HG02623 (cell line): ENCODE measurements at regions not wholly inside any gene's neighbourhood (a gene's known extent, or its start where the extent isn't known, plus 50 kb on each side); places are given as distances from the start of the nearest gene placed in this dataset.

ENCODE experiments used
- ATAC-seq: cut with Tn5 transposase; IDR thresholded peaks from one replicate; pipeline ENCODE4 v1.9.1; 2021; ENCODE audit warnings: moderate library complexity; ENCODE audit not compliant: unreplicated experiment

DNA sequence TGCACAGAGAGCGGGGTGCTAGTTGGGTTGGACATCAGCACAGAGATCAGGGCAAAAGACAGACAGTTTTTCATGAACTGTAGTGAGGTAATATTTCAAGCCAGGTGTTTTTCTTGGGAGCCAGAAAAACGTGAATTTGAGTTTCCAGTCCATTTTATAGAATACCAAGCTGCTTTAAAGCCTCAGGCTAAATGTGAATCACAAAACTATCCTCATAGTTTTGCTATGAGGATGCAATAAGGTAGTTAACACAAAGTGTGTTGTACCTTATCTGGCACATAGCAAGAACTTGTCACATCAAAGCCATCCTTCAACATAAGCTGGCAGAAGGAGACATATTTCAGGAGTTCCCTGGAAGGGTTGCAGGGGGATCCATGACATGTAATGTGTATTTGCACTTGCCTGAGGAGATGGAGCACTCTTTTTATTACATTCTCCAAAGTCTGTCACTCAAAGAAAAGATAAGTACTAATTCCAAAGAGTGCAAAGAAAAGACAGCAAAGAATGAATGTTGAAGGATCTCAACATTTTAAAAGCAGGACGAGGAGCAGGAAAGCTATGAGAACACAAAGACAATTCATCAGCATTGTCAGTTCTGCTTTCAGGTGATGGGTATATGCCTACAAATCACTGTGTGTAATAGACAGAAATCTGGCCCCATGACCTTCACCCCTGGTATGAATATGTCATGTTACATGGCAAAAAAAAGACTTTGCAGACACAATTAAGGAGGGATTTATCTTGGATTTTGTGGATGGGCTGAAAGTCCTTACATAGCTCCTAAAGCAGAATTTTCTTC, 1046.4 kb downstream of the NTRK3 start:
- no peak for ATAC-seq

DNA sequence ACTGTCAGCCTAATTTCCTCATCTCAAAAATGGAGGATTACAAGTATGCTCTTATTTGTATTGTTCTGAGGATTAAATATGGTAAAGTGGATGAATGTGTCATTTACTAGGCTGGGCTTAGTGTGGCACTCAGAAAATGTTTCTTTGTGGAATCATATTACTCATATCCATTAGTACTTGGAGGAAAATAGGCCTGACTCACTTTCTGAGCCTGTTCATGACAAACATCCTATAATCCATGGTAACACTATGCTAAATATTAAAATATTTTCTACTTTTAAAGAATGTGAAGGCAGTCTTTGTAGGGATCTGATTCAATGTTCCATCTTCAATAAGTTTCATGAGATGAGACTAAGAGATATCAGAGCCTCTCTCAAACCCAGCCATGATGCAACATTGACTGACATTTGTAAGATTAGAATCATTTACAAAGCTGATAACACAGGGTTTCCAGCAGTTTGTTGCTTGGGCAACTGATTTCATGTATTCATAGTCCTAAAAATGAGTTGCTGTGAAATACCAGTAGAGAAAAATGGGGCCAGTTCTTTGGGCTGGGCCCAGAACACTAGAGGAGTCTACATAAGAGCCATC, 1048.5 kb downstream of the NTRK3 start:
- ATAC-seq = no peak

GRCh38 chr15:87207251-87207650, 1049.3 kb downstream of the NTRK3 start:
- no peak for ATAC-seq

GRCh38 chr15:87201986-87202385, 1054.6 kb downstream of the NTRK3 start:
- no peak for ATAC-seq

- no peak for ATAC-seq
These were observed 1056.4 kb downstream of the NTRK3 start for GRCh38 chr15:87200149-87200548.

- no peak for ATAC-seq
These were observed 1058.6 kb downstream of the NTRK3 start for GRCh38 chr15:87197981-87198380.

- ATAC-seq = no peak
These were observed 1060.0 kb downstream of the NTRK3 start for GRCh38 chr15:87196498-87196897.

DNA sequence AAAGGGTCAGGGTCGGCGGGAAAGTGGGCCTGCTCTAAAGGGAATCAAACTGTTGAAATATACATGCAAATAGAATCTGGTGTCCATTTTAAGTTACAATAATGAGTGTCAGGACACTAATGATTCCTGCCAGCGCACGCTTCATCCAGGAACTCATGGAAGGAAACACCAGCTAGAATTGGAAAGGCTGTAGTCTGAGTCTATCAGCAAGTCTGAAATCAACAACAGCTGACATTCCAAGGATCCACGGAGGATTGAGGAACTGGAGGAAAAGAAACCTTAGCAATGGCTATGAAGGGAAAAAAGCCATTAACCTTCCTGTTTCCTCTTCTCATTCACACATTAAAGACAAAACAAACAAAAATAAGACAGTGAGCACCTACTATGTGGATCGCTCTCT, 1063.1 kb downstream of the NTRK3 start:
- no peak for ATAC-seq

- ATAC-seq = no peak
These were observed 1088.0 kb downstream of the AGBL1 start for GRCh38 chr15:87167706-87168105.

GRCh38 chr15:87167055-87167454, 1087.4 kb downstream of the AGBL1 start:
- no peak for ATAC-seq

DNA sequence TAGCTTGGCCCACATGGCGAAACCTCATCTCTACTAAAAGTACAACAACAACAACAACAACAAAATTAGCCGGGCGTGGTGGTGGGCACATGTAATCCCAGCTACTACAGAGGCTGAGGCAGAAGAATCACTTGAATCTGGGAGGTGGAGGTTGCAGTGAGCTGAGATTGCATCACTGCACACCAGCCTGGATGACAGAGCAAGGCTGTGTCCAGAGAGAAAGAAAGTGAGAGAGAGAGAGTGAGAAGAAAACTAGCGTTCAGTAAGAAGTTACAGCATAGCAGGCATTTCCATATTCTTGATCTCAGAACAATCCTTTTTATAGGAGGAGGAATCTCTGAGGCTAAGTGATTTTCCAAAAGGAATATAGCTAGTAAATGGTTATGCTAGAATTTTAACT, 1076.1 kb downstream of the AGBL1 start:
- ATAC-seq = no peak

- ATAC-seq = no peak
These were observed 1075.1 kb downstream of the AGBL1 start for GRCh38 chr15:87154761-87155160.

DNA sequence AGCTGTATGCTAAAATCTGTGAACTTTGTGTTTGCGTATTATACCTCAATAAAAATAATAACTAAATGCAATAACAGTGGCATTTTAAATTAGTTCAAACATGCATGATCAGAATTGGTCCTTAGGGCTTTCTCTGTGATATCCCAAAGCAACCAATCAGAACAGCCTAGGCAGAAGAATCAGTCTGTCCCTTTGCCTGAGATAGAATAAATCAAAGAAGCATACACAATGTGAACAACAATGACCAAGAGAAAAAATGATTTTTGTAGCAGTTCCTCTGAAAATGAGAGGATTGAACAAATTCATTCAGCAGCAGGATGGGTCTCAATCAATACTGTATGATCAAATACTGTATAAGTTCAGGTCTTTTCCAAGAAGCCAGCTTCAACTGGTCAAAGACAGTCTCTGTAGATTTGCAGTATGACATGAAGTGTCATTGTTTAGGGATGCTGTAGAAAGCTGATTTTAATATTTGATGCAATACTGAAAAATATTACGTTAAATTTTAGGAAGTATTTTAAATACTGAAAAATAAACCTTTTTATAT, 1071.6 kb downstream of the AGBL1 start:
- ATAC-seq = no peak

GRCh38 chr15:87145696-87146095, 1066.0 kb downstream of the AGBL1 start:
- no peak for ATAC-seq

DNA sequence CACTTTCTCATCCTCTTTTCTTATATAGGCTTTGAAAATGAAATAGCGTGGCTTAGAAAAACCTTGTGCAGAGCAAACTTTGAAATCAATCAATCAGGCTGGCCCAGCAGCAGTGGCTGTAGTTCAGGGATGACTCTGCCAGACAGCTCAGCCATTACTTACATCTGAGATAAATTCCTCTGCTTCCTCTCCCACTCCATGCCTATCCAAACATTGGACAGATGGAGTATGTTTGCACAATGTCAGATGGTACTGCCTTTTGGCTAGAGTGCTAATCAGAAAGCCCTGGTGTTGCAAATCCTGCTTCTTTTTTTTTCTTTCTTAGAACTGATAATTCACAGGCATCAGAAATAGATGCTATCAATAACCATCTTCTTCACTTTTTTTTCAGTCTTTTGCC, 1065.1 kb downstream of the AGBL1 start:
- ATAC-seq = no peak

DNA sequence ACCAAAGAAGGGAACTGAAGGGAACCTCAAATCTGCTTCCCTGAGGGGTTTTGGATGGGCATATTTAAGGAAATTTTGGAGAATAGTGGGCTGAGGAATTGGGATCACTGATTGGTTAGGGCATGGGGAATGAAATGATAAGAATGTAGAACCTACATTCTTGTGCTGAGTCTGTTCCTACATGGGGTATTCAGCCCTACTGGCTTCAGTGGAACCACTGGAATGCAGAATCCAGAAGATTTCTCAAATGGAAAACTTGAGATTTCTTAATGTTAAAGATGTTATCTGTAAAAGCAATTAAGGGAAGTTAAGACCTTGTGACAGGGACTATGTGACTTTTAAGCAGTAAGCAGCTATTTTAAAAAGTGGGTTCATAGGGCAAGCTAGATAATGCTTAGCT, 1062.4 kb downstream of the AGBL1 start:
- ATAC-seq = no peak

DNA sequence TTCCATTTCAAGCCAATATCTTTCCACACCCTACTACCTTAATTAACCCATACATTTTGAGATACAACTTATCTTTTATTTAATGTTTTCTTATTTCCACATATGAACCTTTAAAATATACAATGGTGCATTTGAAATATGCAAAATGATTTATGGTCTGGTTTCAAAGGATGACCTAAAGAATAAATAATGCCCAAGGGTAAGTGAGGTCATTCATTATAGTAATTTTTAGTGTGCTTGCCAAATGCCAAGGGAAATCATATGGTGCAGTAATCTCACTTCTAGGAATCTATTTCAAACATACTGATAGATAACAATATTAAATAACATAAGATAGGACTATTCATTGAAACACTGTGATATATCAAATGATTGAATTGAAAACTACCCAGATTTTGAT, 1055.4 kb downstream of the AGBL1 start:
- no peak for ATAC-seq

GRCh38 chr15:87133704-87134103, 1054.0 kb downstream of the AGBL1 start:
- ATAC-seq = no peak

DNA sequence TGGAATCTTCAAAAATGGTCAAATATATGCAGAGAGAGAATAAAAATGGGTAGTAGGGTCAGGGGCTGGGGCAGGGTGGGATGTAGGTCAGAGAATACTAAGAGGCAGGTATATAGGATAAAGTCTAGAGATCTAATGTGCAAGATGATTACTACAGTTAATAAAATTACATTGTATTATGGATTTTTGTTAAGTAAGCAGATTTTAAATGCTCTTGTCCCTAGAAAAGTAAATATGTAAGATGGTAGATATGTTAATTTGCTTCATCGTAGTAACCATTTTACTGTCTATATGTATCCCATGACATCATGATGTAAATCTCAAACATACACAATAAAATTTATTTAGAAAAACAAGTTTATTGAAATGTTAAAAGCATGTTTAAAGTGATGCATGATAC, 1051.4 kb downstream of the AGBL1 start:
- no peak for ATAC-seq

GRCh38 chr15:87129916-87130315, 1050.2 kb downstream of the AGBL1 start:
- ATAC-seq = no peak

DNA sequence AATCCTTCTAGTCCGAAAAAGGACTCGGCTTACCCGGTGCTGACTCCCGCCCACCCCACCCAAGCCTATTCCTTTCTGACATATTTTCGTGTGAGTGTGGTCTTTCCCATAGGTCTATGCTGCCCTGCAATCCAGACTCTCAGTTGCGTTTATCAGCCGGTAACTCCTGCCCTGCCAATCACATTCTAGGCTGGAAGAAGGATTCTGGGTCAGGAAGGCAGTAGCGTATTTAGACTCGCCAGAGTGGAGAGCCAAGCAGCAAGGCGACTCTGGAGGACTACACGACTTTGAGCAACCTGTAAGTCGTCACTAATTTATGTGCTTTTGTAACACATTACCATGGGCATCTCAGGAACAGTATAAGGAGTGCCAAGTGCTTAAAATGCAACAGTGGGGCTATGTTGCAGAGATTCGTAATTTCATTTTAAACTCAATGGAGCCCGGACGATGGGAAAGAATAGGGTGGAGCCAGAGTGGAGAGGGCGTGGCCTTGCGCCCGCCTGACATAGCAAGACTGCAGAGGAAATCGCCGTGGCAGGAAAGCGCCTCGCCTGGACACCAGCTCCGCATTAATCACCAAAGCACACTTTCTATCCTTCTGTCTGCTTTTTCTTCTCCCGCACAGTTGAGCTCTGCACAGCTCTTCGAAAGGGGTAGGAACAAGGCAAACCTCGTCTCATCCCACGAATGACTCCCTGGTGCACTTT, 1044.2 kb downstream of the AGBL1 start:
- ATAC-seq = no peak

DNA sequence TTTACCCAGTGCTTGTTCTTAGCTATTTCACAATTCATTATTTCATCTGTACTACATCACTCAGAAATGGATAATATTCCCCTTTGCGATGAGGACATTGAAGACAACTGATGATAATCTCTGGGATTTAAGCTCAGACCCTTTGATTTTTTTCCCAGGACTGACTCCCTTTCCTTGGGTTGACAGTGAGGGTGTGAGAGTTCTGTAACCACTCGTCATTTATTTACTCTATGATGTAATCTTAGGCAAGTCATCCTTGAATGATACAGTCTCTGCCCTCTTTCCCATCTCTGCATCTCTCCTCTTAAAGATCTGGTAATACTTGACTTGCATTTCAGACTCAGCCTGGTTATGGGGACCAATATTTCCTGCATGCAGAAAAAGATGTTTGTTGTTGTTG, 1041.7 kb downstream of the AGBL1 start:
- no peak for ATAC-seq
